ENCODE measurements at regions not wholly inside any gene's neighbourhood (a gene's known extent, or its start where the extent isn't known, plus 50 kb on each side); places are given as distances from the start of the nearest gene placed in this dataset.

GRCh38 chr3:109963831-109964230, 626.5 kb upstream of the DPPA4 start:
- TF ChIP-seq, protein P1, sequence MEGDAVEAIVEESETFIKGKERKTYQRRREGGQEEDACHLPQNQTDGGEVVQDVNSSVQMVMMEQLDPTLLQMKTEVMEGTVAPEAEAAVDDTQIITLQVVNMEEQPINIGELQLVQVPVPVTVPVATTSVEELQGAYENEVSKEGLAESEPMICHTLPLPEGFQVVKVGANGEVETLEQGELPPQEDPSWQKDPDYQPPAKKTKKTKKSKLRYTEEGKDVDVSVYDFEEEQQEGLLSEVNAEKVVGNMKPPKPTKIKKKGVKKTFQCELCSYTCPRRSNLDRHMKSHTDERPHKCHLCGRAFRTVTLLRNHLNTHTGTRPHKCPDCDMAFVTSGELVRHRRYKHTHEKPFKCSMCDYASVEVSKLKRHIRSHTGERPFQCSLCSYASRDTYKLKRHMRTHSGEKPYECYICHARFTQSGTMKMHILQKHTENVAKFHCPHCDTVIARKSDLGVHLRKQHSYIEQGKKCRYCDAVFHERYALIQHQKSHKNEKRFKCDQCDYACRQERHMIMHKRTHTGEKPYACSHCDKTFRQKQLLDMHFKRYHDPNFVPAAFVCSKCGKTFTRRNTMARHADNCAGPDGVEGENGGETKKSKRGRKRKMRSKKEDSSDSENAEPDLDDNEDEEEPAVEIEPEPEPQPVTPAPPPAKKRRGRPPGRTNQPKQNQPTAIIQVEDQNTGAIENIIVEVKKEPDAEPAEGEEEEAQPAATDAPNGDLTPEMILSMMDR (conservative IDR thresholded peaks at IDR 0.05) = no peak
- Mint-ChIP-seq H3K9me3 (no peaks in the 10 kb centered on the region), H3K4me1 (no peaks in the 10 kb centered on the region), H3K27ac (no peak overlapping the region), H3K4me3 (no peak overlapping the region), H3K36me3 (ENCODE audit: low read depth) (no peaks in the 10 kb centered on the region), H3K27me3 (ENCODE audit: insufficient read depth) (no peaks in the 10 kb centered on the region)
- no peak overlapping the region for H3K4me3 ChIP-seq (ENCODE audit: low read length)
- H3K36me3 ChIP-seq (ENCODE audit: control insufficient read depth, insufficient read depth, low read length) = no peaks in the 10 kb centered on the region
- H3K27me3 ChIP-seq (ENCODE audit: control insufficient read depth, insufficient read depth, low read length, poor library complexity, severe bottlenecking) = no peaks in the 10 kb centered on the region
- WGBS, 2 experiments (ENCODE audit: insufficient coverage in 1 of 2, insufficient read length in 1 of 2) = 95% methylated on average over 3 to 4 of the region's 4 CpGs
- H3K9me3 ChIP-seq (ENCODE audit: control insufficient read depth, low read length) = no peaks in the 10 kb centered on the region
- H3K27ac ChIP-seq (ENCODE audit: low read depth, low read length) = no peak overlapping the region
- no peak for DNase-seq
- no peak overlapping the region for H3K9ac ChIP-seq (ENCODE audit: extremely low read depth, low read length, poor library complexity, severe bottlenecking)
- no peaks in the 10 kb centered on the region for H3K4me1 ChIP-seq (ENCODE audit: control insufficient read depth, insufficient read depth, low read length)

GRCh38 chr3:109973733-109974132, 636.4 kb upstream of the DPPA4 start:
- Histone ChIP-seq H3K4me3 (ENCODE audit: low read length) (no peak overlapping the region), H3K9ac (ENCODE audit: extremely low read depth, low read length, poor library complexity, severe bottlenecking) (no peak overlapping the region), H3K27me3 (ENCODE audit: control insufficient read depth, insufficient read depth, low read length, poor library complexity, severe bottlenecking) (no peaks in the 10 kb centered on the region), H3K4me1 (ENCODE audit: control insufficient read depth, insufficient read depth, low read length) (no peaks in the 10 kb centered on the region), H3K27ac (ENCODE audit: low read depth, low read length) (no peak overlapping the region), H3K9me3 (ENCODE audit: control insufficient read depth, low read length) (peaks cover 5% of the 10 kb centered on the region), H3K36me3 (ENCODE audit: control insufficient read depth, insufficient read depth, low read length) (no peaks in the 10 kb centered on the region)
- Mint-ChIP-seq H3K4me3 (no peak overlapping the region), H3K4me1 (no peaks in the 10 kb centered on the region), H3K27me3 (ENCODE audit: insufficient read depth) (no peaks in the 10 kb centered on the region), H3K27ac (no peak overlapping the region), H3K9me3 (no peaks in the 10 kb centered on the region), H3K36me3 (ENCODE audit: low read depth) (no peaks in the 10 kb centered on the region)
- WGBS, 2 experiments (ENCODE audit: insufficient coverage in 1 of 2, insufficient read length in 1 of 2) = 76 to 82% methylated on average over 1 to 3 of the region's 4 CpGs
- DNase-seq = no peak
- TF ChIP-seq, protein P1 (conservative IDR thresholded peaks at IDR 0.05) = no peak

GRCh38 chr3:109977897-109978296, 640.6 kb upstream of the DPPA4 start:
- 70 to 86% methylated on average over 2 to 4 of the region's 4 CpGs for WGBS, 2 experiments (ENCODE audit: insufficient coverage in 1 of 2, insufficient read length in 1 of 2)
- no peaks in the 10 kb centered on the region for H3K4me1 ChIP-seq (ENCODE audit: control insufficient read depth, insufficient read depth, low read length)
- Mint-ChIP-seq H3K36me3 (ENCODE audit: low read depth) (no peaks in the 10 kb centered on the region), H3K4me1 (no peaks in the 10 kb centered on the region), H3K27ac (no peak overlapping the region), H3K27me3 (ENCODE audit: insufficient read depth) (no peaks in the 10 kb centered on the region), H3K4me3 (no peak overlapping the region), H3K9me3 (no peaks in the 10 kb centered on the region)
- H3K9me3 ChIP-seq (ENCODE audit: control insufficient read depth, low read length) = peaks cover 5% of the 10 kb centered on the region
- H3K27ac ChIP-seq (ENCODE audit: low read depth, low read length) = no peak overlapping the region
- H3K4me3 ChIP-seq (ENCODE audit: low read length) = no peak overlapping the region
- H3K27me3 ChIP-seq (ENCODE audit: control insufficient read depth, insufficient read depth, low read length, poor library complexity, severe bottlenecking) = no peaks in the 10 kb centered on the region
- TF ChIP-seq, protein P1 (conservative IDR thresholded peaks at IDR 0.05) = no peak
- DNase-seq = peak; percentile 45
- H3K36me3 ChIP-seq (ENCODE audit: control insufficient read depth, insufficient read depth, low read length) = no peaks in the 10 kb centered on the region
- H3K9ac ChIP-seq (ENCODE audit: extremely low read depth, low read length, poor library complexity, severe bottlenecking) = no peak overlapping the region

All from endodermal cell (in vitro differentiated cells).